ENCODE measurements at regions not wholly inside any gene's neighbourhood (a gene's known extent, or its start where the extent isn't known, plus 50 kb on each side); places are given as distances from the start of the nearest gene placed in this dataset.

- Histone ChIP-seq H3K4me2 (no peak overlapping the region), H3K9ac (no peak overlapping the region), H3K9me3 (ENCODE audit: low read depth) (no peaks in the 10 kb centered on the region), H3K27ac (no peak overlapping the region), H2AFZ (replicated peaks) (no peak overlapping the region), H3F3A (ENCODE audit: low read depth) (no peaks in the 10 kb centered on the region), H3K79me2 (ENCODE audit: low read depth) (no peaks in the 10 kb centered on the region), H3K4me3 (no peak overlapping the region), H4K20me1 (ENCODE audit: low read depth) (peaks cover 7% of the 10 kb centered on the region), H3K27me3 (peaks cover 10% of the 10 kb centered on the region), H3K36me3 (no peaks in the 10 kb centered on the region), H3K4me1 (peaks cover 28% of the 10 kb centered on the region)
- DNase-seq (ENCODE audit: low spot score), result no peak
- TF ChIP-seq EZH2phosphoT487 (IDR thresholded peaks at IDR 0.05), result no peak
- TF ChIP-seq EZH2 (IDR thresholded peaks at IDR 0.05), result no peak
- no peak for TF ChIP-seq CTCF (IDR thresholded peaks at IDR 0.05)
- Mint-ChIP-seq H3K27ac (no peak overlapping the region), H3K4me3 (no peak overlapping the region), H3K36me3 (no peaks in the 10 kb centered on the region), H3K27me3 (ENCODE audit: insufficient read depth, low read depth) (peaks cover 9% of the 10 kb centered on the region), H3K9me3 (no peaks in the 10 kb centered on the region), H3K4me1 (peaks cover 2% of the 10 kb centered on the region)
Observed at GRCh38 chr2:48874282-48874681, 118.8 kb upstream of the LHCGR start.

- Histone ChIP-seq H3K79me2 (ENCODE audit: low read depth) (no peaks in the 10 kb centered on the region), H2AFZ (replicated peaks) (no peak overlapping the region), H3K4me3 (no peak overlapping the region), H3K27ac (no peak overlapping the region), H3K9ac (no peak overlapping the region), H3K9me3 (ENCODE audit: low read depth) (no peaks in the 10 kb centered on the region), H3K4me2 (peak overlapping the region; percentile 41), H3K36me3 (no peaks in the 10 kb centered on the region), H4K20me1 (ENCODE audit: low read depth) (peaks cover 7% of the 10 kb centered on the region), H3K4me1 (peaks cover 28% of the 10 kb centered on the region), H3F3A (ENCODE audit: low read depth) (no peaks in the 10 kb centered on the region), H3K27me3 (peaks cover 10% of the 10 kb centered on the region)
- TF ChIP-seq CTCF (IDR thresholded peaks at IDR 0.05), result no peak
- TF ChIP-seq EZH2phosphoT487 (IDR thresholded peaks at IDR 0.05), result no peak
- no peak for TF ChIP-seq EZH2 (IDR thresholded peaks at IDR 0.05)
- DNase-seq (ENCODE audit: low spot score), result peak; percentile 68
- Mint-ChIP-seq H3K27me3 (ENCODE audit: insufficient read depth, low read depth) (peaks cover 9% of the 10 kb centered on the region), H3K27ac (no peak overlapping the region), H3K4me3 (no peak overlapping the region), H3K36me3 (no peaks in the 10 kb centered on the region), H3K4me1 (peaks cover 2% of the 10 kb centered on the region), H3K9me3 (no peaks in the 10 kb centered on the region)
Observed at GRCh38 chr2:48873666-48874065, 118.1 kb upstream of the LHCGR start.

GRCh38 chr2:48870942-48871341 lies 115.4 kb upstream of the LHCGR start:
- peaks cover 7% of the 10 kb centered on the region for H4K20me1 ChIP-seq (ENCODE audit: low read depth)
- Mint-ChIP-seq H3K4me1 (peaks cover 2% of the 10 kb centered on the region), H3K9me3 (no peaks in the 10 kb centered on the region), H3K27me3 (ENCODE audit: insufficient read depth, low read depth) (peaks cover 7% of the 10 kb centered on the region), H3K27ac (no peak overlapping the region), H3K36me3 (no peaks in the 10 kb centered on the region), H3K4me3 (no peak overlapping the region)
- DNase-seq (ENCODE audit: low spot score), result no peak
- peaks cover 10% of the 10 kb centered on the region for H3K27me3 ChIP-seq
- no peaks in the 10 kb centered on the region for H3K79me2 ChIP-seq (ENCODE audit: low read depth)
- no peaks in the 10 kb centered on the region for H3F3A ChIP-seq (ENCODE audit: low read depth)
- no peaks in the 10 kb centered on the region for H3K9me3 ChIP-seq (ENCODE audit: low read depth)
- TF ChIP-seq EZH2 (IDR thresholded peaks at IDR 0.05) (no peak), EZH2phosphoT487 (IDR thresholded peaks at IDR 0.05) (no peak), CTCF (IDR thresholded peaks at IDR 0.05) (no peak)
- no peak overlapping the region for H3K4me2 ChIP-seq
- no peak overlapping the region for H3K4me3 ChIP-seq
- no peaks in the 10 kb centered on the region for H3K36me3 ChIP-seq
- H2AFZ ChIP-seq (replicated peaks), result peak overlapping the region; percentile 53
- H3K27ac ChIP-seq, result no peak overlapping the region
- peaks cover 22% of the 10 kb centered on the region for H3K4me1 ChIP-seq
- no peak overlapping the region for H3K9ac ChIP-seq

Measured in neural progenitor cell (in vitro differentiated cells).